ENCODE measurements at regions not wholly inside any gene's neighbourhood (a gene's known extent, or its start where the extent isn't known, plus 50 kb on each side); places are given as distances from the start of the nearest gene placed in this dataset.

- no peak overlapping the region for H3K4me2 ChIP-seq
- no peak overlapping the region for H2AFZ ChIP-seq (ENCODE audit: low read depth)
- H3K4me1 ChIP-seq (ENCODE audit: low read depth, poor library complexity, severe bottlenecking): no peaks in the 10 kb centered on the region
- no peak overlapping the region for H3K27ac ChIP-seq
- H3K79me2 ChIP-seq (ENCODE audit: insufficient read depth, low read depth): no peaks in the 10 kb centered on the region
- no peak overlapping the region for H3K9ac ChIP-seq
- no peaks in the 10 kb centered on the region for H3K36me3 ChIP-seq (ENCODE audit: insufficient read depth)
- no peak overlapping the region for H3K4me3 ChIP-seq (IDR thresholded peaks at IDR 0.05; ENCODE audit: insufficient read depth, low read depth, low read length)
- no peaks in the 10 kb centered on the region for H4K20me1 ChIP-seq (ENCODE audit: insufficient read depth)
- no peaks in the 10 kb centered on the region for H3K27me3 ChIP-seq (ENCODE audit: insufficient read depth, low read depth)
- TF ChIP-seq, protein P1, sequence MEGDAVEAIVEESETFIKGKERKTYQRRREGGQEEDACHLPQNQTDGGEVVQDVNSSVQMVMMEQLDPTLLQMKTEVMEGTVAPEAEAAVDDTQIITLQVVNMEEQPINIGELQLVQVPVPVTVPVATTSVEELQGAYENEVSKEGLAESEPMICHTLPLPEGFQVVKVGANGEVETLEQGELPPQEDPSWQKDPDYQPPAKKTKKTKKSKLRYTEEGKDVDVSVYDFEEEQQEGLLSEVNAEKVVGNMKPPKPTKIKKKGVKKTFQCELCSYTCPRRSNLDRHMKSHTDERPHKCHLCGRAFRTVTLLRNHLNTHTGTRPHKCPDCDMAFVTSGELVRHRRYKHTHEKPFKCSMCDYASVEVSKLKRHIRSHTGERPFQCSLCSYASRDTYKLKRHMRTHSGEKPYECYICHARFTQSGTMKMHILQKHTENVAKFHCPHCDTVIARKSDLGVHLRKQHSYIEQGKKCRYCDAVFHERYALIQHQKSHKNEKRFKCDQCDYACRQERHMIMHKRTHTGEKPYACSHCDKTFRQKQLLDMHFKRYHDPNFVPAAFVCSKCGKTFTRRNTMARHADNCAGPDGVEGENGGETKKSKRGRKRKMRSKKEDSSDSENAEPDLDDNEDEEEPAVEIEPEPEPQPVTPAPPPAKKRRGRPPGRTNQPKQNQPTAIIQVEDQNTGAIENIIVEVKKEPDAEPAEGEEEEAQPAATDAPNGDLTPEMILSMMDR (conservative IDR thresholded peaks at IDR 0.05; ENCODE audit: low read depth, low read length): no peak
Measured at GRCh38 chr5:159548517-159548916, 218.2 kb upstream of the IL12B start.

DNA sequence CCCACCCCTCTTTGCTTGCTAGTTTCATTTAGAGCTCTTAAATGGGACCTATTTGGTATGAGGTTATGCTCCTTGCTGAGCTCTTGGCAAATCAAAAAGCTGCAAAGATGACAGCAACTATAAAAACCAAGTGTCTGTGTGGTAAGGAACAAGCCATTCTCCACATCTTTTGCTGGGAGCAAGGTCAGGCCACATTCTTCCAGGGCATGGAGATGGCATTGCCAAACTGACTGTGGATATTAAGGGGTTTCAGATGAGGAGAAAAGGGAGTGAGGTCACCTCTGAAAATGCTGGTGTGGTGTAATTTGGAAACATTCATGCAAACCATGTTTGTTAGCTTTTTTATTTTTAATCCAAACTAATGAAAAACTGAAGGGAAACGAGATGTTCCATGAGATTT lies 218.8 kb upstream of the IL12B start:
- Histone ChIP-seq H3K4me1 (ENCODE audit: low read depth, poor library complexity, severe bottlenecking) (no peaks in the 10 kb centered on the region), H3K27ac (no peak overlapping the region), H2AFZ (ENCODE audit: low read depth) (no peak overlapping the region), H3K36me3 (ENCODE audit: insufficient read depth) (no peaks in the 10 kb centered on the region), H3K4me2 (no peak overlapping the region), H3K4me3 (IDR thresholded peaks at IDR 0.05; ENCODE audit: insufficient read depth, low read depth, low read length) (no peak overlapping the region), H4K20me1 (ENCODE audit: insufficient read depth) (no peaks in the 10 kb centered on the region), H3K9ac (no peak overlapping the region), H3K79me2 (ENCODE audit: insufficient read depth, low read depth) (no peaks in the 10 kb centered on the region), H3K27me3 (ENCODE audit: insufficient read depth, low read depth) (no peaks in the 10 kb centered on the region)
- TF ChIP-seq, protein P1 (conservative IDR thresholded peaks at IDR 0.05; ENCODE audit: low read depth, low read length): no peak

DNA sequence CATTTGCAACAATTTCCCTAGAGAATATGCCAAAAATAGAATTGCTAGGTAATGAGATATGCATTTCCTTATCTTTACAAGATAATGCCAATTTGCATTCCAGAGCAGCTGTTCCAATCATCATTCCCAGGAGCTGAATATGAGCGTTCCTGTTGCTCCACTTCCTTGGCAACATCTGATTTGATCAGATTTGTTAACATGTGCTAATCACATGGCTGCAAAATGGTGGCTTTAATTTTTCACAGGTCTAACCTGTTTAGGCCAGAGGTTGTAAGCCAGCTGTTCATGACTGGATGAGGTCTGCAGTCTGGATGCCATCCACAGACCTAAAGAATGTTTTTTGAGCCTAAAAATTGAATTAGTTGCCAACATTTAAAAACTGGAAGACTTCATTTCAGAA lies 220.7 kb upstream of the IL12B start:
- TF ChIP-seq, protein P1 (conservative IDR thresholded peaks at IDR 0.05; ENCODE audit: low read depth, low read length): no peak
- Histone ChIP-seq H3K4me2 (no peak overlapping the region), H3K4me1 (ENCODE audit: low read depth, poor library complexity, severe bottlenecking) (no peaks in the 10 kb centered on the region), H2AFZ (ENCODE audit: low read depth) (no peak overlapping the region), H3K36me3 (ENCODE audit: insufficient read depth) (no peaks in the 10 kb centered on the region), H3K79me2 (ENCODE audit: insufficient read depth, low read depth) (no peaks in the 10 kb centered on the region), H3K27me3 (ENCODE audit: insufficient read depth, low read depth) (no peaks in the 10 kb centered on the region), H3K9ac (no peak overlapping the region), H4K20me1 (ENCODE audit: insufficient read depth) (no peaks in the 10 kb centered on the region), H3K27ac (no peak overlapping the region), H3K4me3 (IDR thresholded peaks at IDR 0.05; ENCODE audit: insufficient read depth, low read depth, low read length) (no peak overlapping the region)

GRCh38 chr5:159552751-159553150 lies 222.5 kb upstream of the IL12B start:
- Histone ChIP-seq H3K4me2 (no peak overlapping the region), H3K27ac (no peak overlapping the region), H4K20me1 (ENCODE audit: insufficient read depth) (no peaks in the 10 kb centered on the region), H3K4me3 (IDR thresholded peaks at IDR 0.05; ENCODE audit: insufficient read depth, low read depth, low read length) (no peak overlapping the region), H3K79me2 (ENCODE audit: insufficient read depth, low read depth) (no peaks in the 10 kb centered on the region), H3K4me1 (ENCODE audit: low read depth, poor library complexity, severe bottlenecking) (no peaks in the 10 kb centered on the region), H3K9ac (no peak overlapping the region), H3K36me3 (ENCODE audit: insufficient read depth) (no peaks in the 10 kb centered on the region), H2AFZ (ENCODE audit: low read depth) (no peak overlapping the region), H3K27me3 (ENCODE audit: insufficient read depth, low read depth) (no peaks in the 10 kb centered on the region)
- TF ChIP-seq, protein P1 (conservative IDR thresholded peaks at IDR 0.05; ENCODE audit: low read depth, low read length): no peak

Data from KMS-11 (cell line).